AG04449 (cell line): ENCODE measurements at regions not wholly inside any gene's neighbourhood (a gene's known extent, or its start where the extent isn't known, plus 50 kb on each side); places are given as distances from the start of the nearest gene placed in this dataset.

Experiments
- CTCF ChIA-PET: fragments of 350-600 bp; formaldehyde crosslinking; extraction: SDS; loops from one replicate; lab custom pipeline; 2021; ENCODE audit warnings: antibody characterized with exemption; lab: Yijun Ruan, JAX
- POLR2A ChIA-PET: fragments of 400-600, 350-600 bp; formaldehyde crosslinking; extraction: SDS; loops from one replicate; lab custom pipeline; 2020; ENCODE audit warnings: antibody characterized with exemption, inconsistent platforms; lab: Yijun Ruan, JAX
- DNase-seq: peaks from one replicate; pipeline ENCODE4 v3.0.0-alpha.2; 2010; ENCODE audit warnings: low read depth, low spot score
- H3K4me3 ChIP-seq: 2 replicates; pipeline ENCODE4 v1.5.1; 2011; ENCODE audit warnings: low read depth, mild to moderate bottlenecking, control low read depth, low read length
- TF ChIP-seq, protein P1 (sequence below): IDR thresholded peaks from one replicate; pipeline ENCODE4 v1.5.1; 2011; ENCODE audit warnings: mild to moderate bottlenecking, moderate library complexity, low read length, control low read depth, inconsistent platforms; ENCODE audit not compliant: insufficient read depth; ENCODE audit errors: missing control alignments

DNA sequence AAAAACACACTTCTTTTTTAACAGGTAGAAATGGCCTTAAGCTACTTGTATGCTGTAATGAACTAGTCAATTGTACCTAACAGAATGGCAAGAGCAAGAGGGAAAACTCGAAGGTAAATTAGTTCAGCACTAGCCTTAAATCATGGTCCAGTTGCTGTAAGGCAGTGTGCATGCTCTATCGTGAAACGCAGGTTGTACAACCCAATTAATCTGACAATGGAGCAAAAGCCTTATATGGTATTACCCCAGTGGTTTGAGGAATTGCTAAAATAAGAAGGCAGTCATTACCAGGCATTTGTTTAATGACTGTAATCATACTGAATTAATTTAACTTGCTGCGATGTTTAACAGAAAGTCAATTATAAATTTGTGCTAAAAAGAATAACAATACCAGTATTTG, 69.3 kb upstream of the SOX4 start:
- DNase-seq: no peak
- POLR2A ChIA-PET: no interaction called here
- TF ChIP-seq, protein P1, sequence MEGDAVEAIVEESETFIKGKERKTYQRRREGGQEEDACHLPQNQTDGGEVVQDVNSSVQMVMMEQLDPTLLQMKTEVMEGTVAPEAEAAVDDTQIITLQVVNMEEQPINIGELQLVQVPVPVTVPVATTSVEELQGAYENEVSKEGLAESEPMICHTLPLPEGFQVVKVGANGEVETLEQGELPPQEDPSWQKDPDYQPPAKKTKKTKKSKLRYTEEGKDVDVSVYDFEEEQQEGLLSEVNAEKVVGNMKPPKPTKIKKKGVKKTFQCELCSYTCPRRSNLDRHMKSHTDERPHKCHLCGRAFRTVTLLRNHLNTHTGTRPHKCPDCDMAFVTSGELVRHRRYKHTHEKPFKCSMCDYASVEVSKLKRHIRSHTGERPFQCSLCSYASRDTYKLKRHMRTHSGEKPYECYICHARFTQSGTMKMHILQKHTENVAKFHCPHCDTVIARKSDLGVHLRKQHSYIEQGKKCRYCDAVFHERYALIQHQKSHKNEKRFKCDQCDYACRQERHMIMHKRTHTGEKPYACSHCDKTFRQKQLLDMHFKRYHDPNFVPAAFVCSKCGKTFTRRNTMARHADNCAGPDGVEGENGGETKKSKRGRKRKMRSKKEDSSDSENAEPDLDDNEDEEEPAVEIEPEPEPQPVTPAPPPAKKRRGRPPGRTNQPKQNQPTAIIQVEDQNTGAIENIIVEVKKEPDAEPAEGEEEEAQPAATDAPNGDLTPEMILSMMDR: no peak
- H3K4me3 ChIP-seq: no peak overlapping the region
- CTCF ChIA-PET: no interaction called here

DNA sequence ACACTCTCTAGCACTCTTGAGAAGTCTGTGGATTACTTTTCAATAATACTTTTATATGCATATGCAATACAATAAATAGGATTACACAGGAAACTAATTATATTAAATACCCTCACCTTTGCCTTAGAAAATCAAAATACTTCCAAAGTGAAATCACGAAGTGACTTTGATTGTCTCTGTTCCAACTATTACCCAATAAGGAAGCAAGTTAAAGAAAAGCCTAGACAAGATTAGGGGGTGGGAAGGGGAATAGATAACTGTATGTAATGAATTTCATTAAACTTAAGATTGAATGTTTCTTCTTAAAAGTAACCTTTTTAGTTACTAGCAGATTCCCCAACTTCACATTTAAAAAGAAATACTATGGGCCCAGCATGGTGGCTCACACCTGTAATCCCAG, 66.6 kb upstream of the SOX4 start:
- H3K4me3 ChIP-seq: no peak overlapping the region
- TF ChIP-seq, protein P1: no peak
- ChIA-PET POLR2A (no interaction called here), CTCF (no interaction called here)
- DNase-seq: no peak

DNA sequence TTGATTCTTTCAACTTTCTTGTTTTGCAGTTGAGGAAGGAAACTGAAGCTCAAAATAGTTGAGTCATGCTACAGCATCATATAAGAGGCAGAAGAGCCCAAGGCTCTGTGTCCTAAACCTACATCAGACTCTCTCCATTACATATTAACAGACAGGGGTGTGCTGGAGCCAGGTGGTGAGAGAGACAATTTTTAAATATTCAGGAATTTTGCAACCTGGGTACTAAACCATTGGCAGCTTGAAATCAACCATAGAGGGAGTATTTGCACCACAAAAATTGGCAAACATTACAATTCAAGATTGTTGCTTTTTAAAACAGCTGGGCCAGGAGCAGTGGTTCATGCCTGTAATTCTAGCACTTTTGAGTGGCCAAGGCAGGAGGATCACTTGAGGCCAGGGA, 65.8 kb upstream of the SOX4 start:
- CTCF ChIA-PET: no interaction called here
- TF ChIP-seq, protein P1: no peak

DNA sequence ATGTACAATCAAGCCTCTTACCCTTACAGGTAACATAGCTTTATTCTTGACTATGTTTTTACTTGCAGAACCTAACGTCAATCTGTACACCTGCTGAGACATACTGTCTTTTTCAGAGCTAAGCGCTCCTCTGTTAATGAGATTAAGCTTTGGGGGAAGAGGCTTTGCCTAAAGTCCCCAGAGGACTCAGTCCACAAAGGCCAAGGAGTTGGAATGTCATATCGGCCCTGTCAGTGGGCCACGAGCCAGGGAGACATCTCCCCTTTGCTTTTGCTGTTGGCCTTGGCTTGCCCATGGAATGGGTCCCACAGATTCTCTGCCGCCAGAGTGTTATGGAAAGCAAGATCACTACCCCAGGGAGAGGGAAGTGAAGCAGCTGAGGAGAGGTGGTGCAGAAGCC, 64.1 kb upstream of the SOX4 start:
- ChIA-PET POLR2A (interaction anchor here (0.7 kb wide), 1 partner anchor 1178 kb away, joined by 3 read pairs; no protein-coding TSS in a partner anchor), CTCF (no interaction called here)
- TF ChIP-seq, protein P1: no peak
- no peak for DNase-seq
- H3K4me3 ChIP-seq: no peak overlapping the region

More for the DNA sequence above, 65.8 kb upstream of the SOX4 start:
- no peak overlapping the region for H3K4me3 ChIP-seq
- POLR2A ChIA-PET: no interaction called here
- DNase-seq: no peak

DNA sequence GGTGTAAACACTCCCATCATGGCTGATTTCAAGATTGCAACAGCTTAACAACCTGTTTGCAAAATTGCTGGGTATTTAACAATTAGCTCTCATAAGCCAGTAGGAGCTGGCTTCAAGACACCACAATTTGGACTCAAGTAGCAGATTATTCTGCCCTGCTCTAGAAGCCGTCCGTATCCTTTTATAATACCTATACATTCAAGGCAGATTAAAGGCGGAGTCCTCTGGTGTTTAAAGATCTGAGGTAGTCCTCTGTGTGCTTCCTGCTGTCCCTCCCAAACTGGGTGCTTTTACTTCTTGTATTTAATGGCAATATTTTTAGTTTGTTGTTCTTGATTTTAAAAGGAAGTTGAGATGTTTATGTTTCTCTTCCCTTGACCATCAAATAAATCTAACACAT, 62.2 kb upstream of the SOX4 start:
- DNase-seq: no peak
- ChIA-PET CTCF (no interaction called here), POLR2A (no interaction called here)
- no peak overlapping the region for H3K4me3 ChIP-seq
- TF ChIP-seq, protein P1: no peak

DNA sequence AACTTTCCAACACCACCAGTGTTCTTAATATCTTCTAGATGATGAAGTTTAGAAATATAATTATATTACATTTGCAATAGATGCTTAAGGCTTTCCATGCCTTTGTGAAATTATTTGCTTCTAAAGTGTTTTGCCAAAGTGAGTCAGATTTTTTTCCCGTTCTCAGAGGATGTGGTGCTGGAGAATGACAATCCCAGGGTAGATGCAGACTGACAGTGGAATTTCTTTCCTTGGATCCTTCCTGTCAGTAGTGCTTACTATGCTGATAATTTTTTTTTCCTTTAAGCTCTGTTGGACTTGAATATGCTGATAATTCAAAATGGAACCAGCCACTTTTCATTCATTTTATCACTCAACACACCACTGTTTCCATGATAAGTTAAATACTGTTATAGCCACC, 59.9 kb upstream of the SOX4 start:
- H3K4me3 ChIP-seq: no peak overlapping the region
- CTCF ChIA-PET: no interaction called here
- DNase-seq: no peak
- TF ChIP-seq, protein P1: no peak
- POLR2A ChIA-PET: no interaction called here
